Renal cortex interstitium (tissue), 11 donors: ENCODE measurements at regions not wholly inside any gene's neighbourhood (a gene's known extent, or its start where the extent isn't known, plus 50 kb on each side); places are given as distances from the start of the nearest gene placed in this dataset.

ENCODE experiments used
- DNase-seq, 11 donors: peaks; one replicate each; pipeline ENCODE4 v3.0.0-alpha.2; 2013; ENCODE audit warnings: low read depth in 9 of 11, low spot score in 4 of 11; ENCODE audit errors: extremely low read depth in 1 of 11

GRCh38 chr5:3412146-3412545, 183.5 kb upstream of the IRX1 start:
- DNase-seq, result no peak

GRCh38 chr5:3411363-3411762, 184.3 kb upstream of the IRX1 start:
- DNase-seq, result no peak

- DNase-seq, result no peak
Measured at GRCh38 chr5:3401635-3402034, 194.0 kb upstream of the IRX1 start.

- DNase-seq, result no peak
Measured at GRCh38 chr5:3400659-3401058, 195.0 kb upstream of the IRX1 start.

GRCh38 chr5:3394891-3395599, 200.6 kb upstream of the IRX1 start:
- DNase-seq, result no peak

- DNase-seq, result no peak
Measured at GRCh38 chr5:3393920-3394597, 201.6 kb upstream of the IRX1 start.

GRCh38 chr5:3393122-3393919, 202.3 kb upstream of the IRX1 start:
- no peak for DNase-seq

- no peak for DNase-seq
Measured at GRCh38 chr5:3392306-3392939, 203.2 kb upstream of the IRX1 start.

- no peak for DNase-seq
Measured at GRCh38 chr5:3391210-3391609, 204.4 kb upstream of the IRX1 start.

- DNase-seq, result no peak
Measured at GRCh38 chr5:3389471-3390026, 206.1 kb upstream of the IRX1 start.

- no peak for DNase-seq
Measured at GRCh38 chr5:3386637-3387036, 209.0 kb upstream of the IRX1 start.

- DNase-seq, result no peak
Measured at GRCh38 chr5:3385991-3386519, 209.6 kb upstream of the IRX1 start.

- DNase-seq, result no peak
Measured at GRCh38 chr5:3384531-3384930, 211.1 kb upstream of the IRX1 start.

- no peak for DNase-seq
Measured at GRCh38 chr5:3382782-3383181, 212.8 kb upstream of the IRX1 start.

GRCh38 chr5:3382151-3382550, 213.5 kb upstream of the IRX1 start:
- no peak for DNase-seq

- no peak for DNase-seq
Measured at GRCh38 chr5:3381206-3381825, 214.3 kb upstream of the IRX1 start.

- DNase-seq, result no peak
Measured at GRCh38 chr5:3380689-3381088, 214.9 kb upstream of the IRX1 start.

GRCh38 chr5:3377831-3378230, 217.8 kb upstream of the IRX1 start:
- DNase-seq, result no peak

GRCh38 chr5:3377176-3377575, 218.5 kb upstream of the IRX1 start:
- DNase-seq, result no peak
